HG03064 (cell line): ENCODE measurements at regions not wholly inside any gene's neighbourhood (a gene's known extent, or its start where the extent isn't known, plus 50 kb on each side); places are given as distances from the start of the nearest gene placed in this dataset.
"Not testable (repeated sequence)": the region's sequence is repeated elsewhere in the genome, so short reads cannot be mapped to it uniquely, and the experiment has no call there.

ENCODE experiments used
- ATAC-seq: cut with Tn5 transposase; IDR thresholded peaks from one replicate; pipeline ENCODE4 v1.9.1; 2021; ENCODE audit warnings: low read depth; ENCODE audit not compliant: unreplicated experiment

DNA sequence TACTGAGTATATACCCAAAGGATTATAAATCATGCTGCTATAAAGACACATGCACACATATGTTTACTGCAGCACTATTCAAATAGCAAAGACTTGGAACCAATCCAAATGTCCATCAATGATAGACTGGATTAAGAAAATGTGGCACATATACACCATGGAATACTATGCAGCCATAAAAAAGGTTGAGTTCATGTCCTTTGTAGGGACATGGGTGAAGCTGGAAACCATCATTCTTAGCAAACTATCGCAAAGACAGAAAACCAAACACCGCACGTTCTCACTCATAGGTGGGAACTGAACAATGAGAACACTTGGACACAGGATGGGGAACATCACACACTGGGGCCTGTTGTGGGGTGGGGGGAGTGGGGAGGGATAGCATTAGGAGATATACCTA is 378.3 kb upstream of the PIK3R1 start:
- not testable (repeated sequence) for ATAC-seq

DNA sequence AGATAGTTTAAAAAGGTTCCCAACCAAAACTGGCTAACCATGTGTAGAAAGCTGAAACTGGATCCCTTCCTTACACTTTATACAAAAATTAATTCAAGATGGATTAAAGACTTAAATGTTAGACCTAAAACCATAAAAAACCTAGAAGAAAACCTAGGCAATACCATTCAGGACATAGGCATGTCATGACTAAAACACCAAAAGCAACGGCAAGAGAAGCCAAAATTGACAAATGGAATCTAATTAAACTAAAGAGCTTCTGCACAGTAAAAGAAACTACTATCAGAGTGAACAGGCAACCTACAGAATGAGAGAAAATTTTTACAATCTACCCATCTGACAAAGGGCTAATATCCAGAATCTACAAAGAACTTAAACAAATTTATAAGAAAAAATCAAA is 379.1 kb upstream of the PIK3R1 start:
- not testable (repeated sequence) for ATAC-seq

DNA sequence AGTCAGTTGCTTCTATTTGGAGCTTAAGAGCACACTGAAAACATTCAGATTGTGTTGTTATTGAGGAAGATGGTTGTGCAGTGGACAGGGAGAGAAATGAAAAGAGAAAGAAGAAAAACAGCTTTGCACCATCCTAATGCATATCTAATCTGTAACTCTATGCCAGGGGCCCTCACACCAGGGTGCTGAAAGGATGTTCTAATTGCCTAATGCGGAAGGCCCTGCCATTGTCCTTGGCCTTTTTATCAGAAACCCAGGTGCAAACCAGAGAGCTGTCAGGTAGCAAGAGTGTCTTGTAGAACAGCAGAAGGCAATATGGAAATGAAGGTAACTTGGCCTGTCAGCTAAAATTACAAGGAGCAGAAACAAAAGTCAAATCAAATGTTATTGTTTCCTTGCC is 384.5 kb upstream of the PIK3R1 start:
- ATAC-seq: no peak

DNA sequence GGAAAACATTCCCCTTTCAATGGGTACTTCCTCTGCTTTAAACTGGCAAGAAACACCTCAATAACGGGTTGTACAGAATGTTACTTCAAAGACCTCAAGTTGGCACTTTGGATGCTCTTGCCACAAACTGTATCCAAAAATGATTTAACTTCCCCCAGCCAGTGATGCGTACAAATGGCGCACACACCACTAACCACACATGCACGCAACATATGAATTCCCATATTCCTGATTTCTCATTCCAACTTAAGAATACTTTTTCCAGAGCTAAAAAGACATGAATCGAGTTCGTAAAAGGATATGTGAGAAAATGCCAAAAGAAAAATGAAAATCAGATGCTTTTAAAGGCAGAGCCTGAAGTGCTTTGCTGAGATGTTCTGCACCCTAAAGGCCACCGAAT is 388.0 kb upstream of the PIK3R1 start:
- ATAC-seq: no peak

DNA sequence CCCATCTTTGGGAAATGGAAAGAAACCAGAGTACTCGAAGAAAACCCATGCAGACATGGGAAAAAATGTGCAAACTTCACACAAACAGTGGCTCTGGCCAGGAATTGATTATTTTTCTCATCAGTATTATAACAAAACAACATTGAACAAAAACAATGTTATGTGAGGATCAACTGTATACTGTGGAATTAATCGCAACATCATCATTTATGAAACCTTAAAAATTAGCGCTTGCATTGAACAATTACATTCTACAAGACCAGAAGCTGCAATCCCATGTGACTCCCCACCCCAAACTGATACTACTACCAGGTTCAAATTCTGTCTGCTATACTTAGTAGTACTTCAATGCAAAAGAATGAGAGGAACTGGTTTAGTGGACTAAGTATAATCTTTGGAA is 390.7 kb upstream of the PIK3R1 start:
- ATAC-seq: no peak

DNA sequence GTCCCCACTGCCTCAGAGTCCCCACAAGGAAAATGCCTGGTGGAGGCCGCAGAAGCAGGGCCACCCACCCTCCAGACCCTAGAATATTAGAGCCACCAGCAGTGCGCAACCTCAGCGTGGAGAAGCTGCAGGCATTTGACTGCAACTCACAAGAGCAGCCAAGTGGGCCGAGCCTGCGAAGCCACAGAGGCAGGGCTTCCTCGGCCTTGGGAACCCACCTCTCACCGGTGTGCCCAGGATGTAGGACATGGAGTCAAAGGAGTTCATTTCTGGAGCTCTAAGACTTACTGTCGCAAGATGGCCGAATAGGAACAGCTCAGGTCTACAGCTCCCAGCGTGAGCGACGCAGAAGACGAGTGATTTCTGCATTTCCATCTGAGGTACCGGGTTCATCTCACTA is 397.9 kb upstream of the PIK3R1 start:
- ATAC-seq: no peak

DNA sequence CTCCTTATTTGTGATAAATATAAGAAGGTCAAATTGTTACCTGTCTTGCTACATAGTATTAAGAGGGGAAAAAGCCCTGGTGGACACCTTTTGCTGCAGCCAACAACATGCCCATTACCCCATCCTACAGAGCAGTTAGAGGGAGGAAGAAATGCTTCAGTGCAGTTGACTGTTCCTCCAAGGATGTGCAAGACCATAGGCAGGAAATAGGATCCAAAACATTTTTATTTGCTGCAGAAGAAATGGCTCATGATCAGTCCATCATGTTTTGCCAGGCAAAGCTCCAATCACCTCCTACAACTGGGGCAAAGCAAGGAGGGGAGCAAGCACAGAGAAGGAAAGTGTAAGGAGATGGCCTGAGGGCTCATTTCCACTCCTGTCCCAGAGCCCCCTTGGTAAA is 399.1 kb upstream of the PIK3R1 start:
- ATAC-seq: no peak

DNA sequence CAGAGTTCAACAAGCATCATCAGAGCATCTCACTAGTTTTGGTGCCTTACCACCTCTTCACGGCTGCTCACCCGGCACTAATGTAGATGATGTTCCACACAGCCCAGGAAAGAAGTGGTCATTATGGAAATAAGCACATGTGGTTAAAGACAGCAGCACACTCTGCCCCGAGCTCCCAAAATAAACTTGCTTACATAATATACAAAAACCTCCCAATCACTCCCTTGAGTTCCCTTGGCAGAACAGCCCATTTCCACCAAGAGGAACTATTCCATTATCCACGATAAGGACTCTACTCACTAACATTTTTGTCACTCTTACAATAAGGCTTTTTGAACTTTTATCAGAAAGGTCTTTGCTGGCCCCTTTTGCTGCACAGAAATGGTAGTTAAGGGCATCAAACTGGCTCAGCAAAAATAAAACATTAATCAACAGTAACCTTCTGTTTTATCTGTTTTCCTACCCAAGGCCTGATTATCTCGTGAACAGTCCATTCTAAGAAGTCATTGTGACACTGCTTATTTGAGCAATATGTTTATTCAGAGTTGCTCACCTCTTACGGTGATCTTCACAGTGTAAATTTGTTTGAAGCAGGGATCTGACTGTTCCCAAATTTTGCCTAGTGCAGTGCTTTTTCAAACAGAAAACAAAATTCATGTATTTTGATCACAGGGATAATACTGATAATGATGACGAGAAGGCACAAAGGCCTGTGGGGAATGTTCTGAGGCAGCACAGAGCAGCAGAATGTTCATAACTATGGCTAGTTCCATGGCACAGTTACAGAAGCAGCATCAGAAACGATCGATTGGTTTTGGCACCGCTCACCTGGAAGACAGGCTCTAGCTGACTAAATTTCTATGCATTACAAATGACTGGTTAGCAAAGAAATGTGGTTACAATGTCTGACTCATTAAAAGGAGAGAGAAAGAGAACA is 399.8 kb upstream of the PIK3R1 start:
- no peak for ATAC-seq

DNA sequence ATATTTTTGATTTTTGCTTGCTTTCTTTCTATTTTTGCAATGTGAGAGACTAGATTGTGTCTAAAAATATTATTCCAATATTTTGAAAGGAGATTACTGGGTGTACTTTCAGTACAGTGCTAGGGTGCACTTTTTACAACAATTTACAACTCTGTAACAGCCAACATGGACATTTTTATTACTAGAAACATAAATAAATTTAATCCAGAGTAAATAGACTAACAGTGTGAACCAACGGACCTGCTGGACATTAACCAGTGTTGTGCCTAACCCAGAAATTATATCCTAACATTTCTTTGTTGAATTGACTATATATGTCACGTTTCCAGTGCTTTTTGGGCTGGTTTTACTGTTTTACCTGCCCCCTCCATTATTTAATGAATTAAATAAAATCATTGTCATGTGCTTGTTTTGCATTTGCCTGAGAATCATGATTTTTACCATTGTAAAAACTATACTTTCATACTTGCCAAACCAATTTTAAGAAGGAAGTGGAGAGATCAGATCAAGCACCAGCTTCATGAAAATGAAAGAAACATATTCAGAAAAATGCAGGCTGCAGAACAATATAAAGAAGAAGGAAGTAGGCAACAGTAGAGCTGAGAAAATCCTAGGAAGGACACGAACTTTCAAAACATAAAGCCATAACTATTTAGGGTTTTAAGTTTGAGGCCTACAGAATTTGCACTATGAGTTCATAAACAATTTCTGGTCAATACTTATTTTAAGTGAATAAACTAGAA is 400.8 kb upstream of the PIK3R1 start:
- no peak for ATAC-seq

DNA sequence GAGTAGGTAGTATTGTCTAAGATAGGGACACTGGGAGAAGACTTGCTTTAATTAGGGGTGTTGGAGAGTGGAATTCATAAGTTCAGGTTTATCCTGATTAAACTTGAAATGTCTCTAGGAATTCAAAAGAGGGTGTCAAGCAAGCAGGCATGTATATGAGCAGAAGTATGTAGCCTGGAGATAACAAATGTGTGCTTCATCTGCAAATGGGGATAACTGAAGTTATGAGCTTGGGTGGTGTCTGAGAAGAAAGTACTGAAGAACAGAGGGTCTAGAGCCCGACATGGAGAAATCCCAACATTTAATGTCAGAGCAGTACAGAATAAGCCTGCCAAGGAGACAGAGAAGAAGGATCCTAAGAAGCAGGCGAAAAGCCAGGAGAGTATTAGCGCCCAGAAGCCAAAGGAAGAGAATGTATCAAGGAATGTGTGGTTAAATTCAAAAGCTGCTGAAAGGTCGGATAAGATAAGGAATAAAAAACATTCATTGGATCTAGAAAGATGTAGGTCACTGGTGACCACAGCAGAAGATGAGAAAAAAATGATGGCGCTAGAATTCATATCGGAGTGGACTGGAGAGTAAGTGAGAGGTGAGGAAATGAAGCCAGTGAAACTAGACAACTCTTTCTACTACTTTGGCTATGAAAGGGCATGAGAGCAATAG is 401.5 kb upstream of the PIK3R1 start:
- ATAC-seq: no peak

DNA sequence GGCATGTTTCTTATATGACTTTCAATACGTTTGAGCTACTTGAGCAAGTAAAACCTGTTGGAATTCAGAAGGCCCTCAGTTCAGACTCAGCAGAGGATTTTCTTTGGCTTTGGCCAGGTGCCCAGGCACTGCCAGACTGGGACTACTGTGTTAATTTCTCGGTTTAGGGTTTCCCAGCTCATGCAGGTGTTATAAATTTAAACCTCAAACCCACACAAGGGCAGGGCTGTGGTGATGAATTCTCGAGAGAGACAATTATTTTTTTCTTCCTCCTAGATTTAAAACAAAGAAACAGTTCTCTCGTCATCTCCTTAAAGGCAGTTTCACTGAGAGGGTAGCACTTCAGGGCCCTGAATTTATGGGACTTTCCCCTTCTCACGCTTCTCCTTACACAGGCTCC is 406.0 kb upstream of the PIK3R1 start:
- ATAC-seq: peak; percentile 46

DNA sequence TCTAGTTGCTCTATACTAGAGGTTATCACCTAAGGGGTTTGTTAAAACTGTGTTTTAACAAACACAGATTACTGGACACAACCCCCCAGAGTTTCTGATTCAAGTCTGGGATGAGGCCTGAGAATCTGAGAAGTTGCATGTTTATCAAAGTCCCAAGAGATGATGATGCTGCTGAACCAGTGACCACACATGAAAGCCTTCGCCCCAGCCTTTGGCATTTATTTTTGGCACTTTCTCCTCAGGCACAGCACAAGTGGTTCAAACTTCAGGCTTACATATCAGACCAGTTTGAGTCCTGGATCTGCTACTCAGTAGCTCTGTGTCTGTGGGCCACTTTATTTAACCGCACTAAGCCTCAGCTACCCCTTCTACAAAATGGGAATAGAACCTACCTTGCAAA is 407.2 kb upstream of the PIK3R1 start:
- ATAC-seq: no peak

DNA sequence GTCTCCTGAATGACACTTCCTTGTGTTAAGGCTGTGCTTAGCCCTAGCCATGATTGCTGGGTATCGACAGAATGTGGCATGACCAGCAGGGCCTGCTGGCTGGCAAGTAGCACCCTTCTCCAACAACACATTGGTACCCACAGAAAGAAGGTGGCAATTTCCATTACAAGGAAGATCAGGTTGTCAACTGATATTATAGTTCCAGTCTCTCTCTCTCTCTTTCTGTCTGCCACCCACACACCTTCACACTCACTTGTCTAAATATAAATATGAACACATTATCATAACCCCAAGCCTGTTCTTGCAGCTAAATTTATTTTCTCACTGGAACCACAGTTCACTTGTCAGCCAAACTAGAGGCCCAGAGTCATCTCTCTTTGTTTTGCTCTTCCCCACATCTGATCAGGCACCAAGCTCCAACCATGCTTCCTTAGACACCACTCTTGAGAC is 408.1 kb upstream of the PIK3R1 start:
- peak; percentile 45 for ATAC-seq

DNA sequence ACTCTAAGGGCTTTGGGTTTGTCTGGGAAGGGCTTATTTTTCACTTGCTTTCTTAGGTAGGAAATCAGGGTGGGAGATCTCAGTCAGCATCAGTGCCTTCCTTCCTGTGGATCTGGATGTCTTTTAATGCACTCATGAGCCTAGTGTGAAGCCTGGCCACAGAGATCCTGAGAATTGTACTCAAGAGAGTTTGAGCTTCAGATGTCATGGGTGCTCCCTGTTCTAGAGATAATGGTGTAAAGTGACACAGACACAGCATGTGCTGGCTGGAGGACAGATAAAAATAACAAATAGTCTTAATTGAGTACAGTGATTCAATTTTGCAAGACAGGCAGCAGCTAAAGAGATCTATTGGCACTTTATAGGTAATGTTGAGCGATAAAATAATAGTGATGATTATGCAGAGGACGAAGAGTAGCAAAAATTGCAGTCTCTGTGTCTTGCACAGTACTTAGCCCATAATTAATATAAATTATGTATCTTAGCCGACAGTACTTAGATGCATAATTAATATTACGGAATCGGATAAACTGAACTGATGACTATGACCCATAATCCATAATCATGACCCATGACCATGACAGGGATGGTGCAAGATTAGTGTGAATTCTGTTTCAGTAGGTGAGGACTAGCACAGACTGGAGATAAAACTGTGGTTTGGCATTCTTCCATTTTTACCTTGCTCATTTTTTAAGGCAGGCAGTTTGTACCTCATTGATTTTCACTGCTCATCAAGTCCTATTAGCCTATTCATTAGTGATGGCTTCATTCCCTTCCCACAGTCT is 408.7 kb upstream of the PIK3R1 start:
- no peak for ATAC-seq

DNA sequence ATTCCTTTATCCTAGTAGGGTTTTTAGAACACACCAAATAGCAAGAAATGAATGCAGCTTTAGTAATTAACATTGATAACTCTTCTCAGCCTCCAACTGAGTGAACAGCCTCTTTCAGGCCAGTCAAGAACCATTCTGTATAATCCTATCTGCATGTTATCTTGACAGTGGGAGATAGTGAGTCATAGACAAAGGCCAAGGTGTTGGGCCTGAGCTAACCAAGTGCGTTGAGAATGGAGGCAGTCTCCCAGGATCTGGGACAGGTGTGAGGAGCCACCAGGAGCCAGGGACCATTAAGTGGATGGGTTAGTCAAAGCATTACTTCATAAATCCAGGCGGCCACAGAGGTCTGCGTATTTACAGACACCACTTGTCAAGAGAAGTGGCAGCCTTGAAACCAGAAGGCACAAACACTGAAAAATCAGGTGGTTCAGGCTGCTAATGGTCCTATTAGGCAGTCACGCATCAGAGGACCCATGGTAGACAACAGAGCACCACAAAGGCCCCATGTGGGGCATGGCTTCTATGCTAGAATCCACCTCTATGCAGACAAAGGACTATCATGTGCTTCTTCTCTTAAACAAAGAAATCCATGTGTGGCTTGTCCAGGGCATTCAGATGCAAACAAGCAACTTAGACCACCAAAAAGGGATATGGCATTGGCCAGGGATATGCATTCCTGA is 409.7 kb upstream of the PIK3R1 start:
- ATAC-seq: no peak

DNA sequence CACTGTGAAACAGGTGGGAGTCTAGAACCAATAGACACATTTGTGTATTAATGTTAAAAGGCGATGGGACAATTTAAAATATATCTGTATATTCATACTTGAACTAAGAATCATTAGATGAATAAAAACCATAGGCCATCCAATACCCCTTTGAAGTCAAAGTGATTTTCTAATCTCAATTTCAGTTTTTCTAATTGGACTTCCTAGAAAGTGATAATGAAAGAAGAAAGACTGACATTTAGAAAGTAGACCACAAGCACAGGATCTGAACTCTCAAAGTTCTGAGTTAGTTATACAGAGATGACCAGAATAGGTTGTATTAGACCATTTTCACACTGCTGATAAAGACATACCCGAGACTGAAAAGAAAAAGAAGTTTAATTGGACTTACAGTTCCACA is 412.8 kb upstream of the PIK3R1 start:
- ATAC-seq: peak; percentile 69

DNA sequence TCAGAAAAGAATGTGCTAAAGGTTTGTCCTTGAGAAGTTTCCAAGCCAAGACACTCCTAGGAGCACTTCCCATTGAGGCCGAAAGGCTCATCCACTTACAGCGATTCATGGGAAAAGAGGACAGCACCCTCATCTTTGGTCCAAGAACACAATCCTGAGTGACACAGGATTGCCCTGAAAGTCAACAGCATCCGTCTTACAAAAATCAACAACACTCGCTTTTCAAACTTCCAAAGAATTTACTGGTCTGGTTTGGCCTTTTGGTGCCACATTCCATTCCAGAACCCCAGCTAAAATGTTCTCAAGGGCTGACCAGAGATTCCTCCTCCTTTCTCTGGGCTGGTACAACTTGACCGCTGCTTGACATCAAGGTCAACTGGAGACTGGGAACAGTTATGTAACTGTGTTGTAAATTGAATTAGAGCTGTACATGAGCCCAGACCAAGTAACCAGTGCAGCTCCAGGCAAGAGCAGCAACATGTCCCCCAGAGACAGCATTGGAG is 415.8 kb upstream of the PIK3R1 start:
- no peak for ATAC-seq

DNA sequence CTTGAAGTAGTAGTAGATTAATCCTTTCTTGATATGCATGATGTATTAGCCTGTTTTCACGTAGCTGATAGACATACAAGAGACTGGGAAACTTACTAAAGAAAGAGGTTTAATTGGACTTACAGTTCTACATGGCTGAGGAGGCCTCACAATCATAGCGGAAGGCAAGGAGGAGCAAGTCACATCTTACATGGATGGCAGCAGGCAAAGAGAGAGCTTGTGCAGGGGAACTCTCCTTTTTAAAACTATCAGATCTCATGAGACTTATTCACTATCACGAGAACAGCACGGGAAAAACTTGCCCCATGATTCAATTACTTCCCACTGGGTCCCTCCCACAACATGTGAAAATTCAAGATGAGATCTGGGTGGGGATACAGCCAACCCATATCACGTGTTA is 417.1 kb upstream of the PIK3R1 start:
- not testable (repeated sequence) for ATAC-seq

DNA sequence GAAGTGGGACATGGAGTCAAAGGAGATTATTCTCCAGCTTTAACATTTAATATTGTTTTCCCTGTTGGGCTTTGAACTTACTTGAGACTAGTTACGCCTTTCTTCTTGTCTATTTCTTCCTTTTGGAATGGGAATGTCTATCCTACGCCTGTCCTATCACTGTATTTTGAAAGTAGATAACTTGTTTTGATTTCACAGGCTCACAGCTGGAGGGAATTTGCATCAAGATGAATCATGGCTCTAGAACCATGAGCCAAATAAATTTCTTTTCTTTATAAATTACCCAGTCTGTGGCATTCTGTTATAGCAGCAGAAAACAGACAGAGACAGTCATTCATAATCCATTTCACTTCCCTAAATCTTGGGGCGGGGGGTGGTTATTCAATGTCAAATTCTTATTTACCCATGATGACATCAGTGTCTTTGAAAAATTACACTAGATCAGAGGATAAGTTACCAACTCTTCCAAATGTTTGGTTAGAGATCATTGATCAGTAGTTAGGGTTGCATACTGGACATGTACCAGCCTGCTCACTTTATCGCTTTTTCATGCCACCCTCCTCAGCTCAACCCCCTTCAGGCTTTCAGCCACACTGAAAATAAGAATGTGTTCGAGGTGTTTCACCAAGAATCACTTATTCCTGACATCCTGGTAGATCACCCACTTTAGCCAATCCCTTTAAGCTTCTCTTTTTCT is 419.6 kb upstream of the PIK3R1 start:
- no peak for ATAC-seq
